Activated CD4-positive, alpha-beta memory T cell treated with anti-CD3 and anti-CD28 coated beads for 36 hours (primary cell): ENCODE measurements at regions not wholly inside any gene's neighbourhood (a gene's known extent, or its start where the extent isn't known, plus 50 kb on each side); places are given as distances from the start of the nearest gene placed in this dataset.
"Not testable (repeated sequence)": the region's sequence is repeated elsewhere in the genome, so short reads cannot be mapped to it uniquely, and the experiment has no call there.

ENCODE experiments used
- CTCF ChIA-PET: fragments of 350-600 bp; sonication (Branson Sonifier 250); formaldehyde crosslinking; loops from one replicate; lab custom pipeline; 2021; ENCODE audit warnings: antibody characterized with exemption, inconsistent platforms; lab: Charles Lee
- POLR2A ChIA-PET: fragments of 350-600 bp; sonication (Branson Sonifier 250); formaldehyde crosslinking; loops from one replicate; lab custom pipeline; 2021; ENCODE audit warnings: antibody characterized with exemption; lab: Charles Lee
- DNase-seq: peaks from one replicate; pipeline ENCODE4 v3.0.0-alpha.2; 2020
- H3K27ac Mint-ChIP-seq: one replicate; pipeline ENCODE4 v1.8.0; 2021; ENCODE audit warnings: mixed read lengths
- H3K27me3 Mint-ChIP-seq: one replicate; pipeline ENCODE4 v1.8.0; 2021; ENCODE audit warnings: mixed read lengths
- H3K36me3 Mint-ChIP-seq: one replicate; pipeline ENCODE4 v1.8.0; 2021; ENCODE audit warnings: mixed read lengths
- H3K4me1 Mint-ChIP-seq: one replicate; pipeline ENCODE4 v1.8.0; 2021; ENCODE audit warnings: low read depth, mixed read lengths
- H3K4me3 Mint-ChIP-seq: one replicate; pipeline ENCODE4 v1.8.0; 2021; ENCODE audit warnings: mild to moderate bottlenecking, mixed read lengths
- H3K9me3 Mint-ChIP-seq: one replicate; pipeline ENCODE4 v1.8.0; 2021; ENCODE audit warnings: mixed read lengths
- intact Hi-C: fragments of 100-400 bp; cut with micrococcal nuclease; formaldehyde crosslinking; loops from one replicate; pipeline ENCODE4 v1.15.1; 2023

DNA sequence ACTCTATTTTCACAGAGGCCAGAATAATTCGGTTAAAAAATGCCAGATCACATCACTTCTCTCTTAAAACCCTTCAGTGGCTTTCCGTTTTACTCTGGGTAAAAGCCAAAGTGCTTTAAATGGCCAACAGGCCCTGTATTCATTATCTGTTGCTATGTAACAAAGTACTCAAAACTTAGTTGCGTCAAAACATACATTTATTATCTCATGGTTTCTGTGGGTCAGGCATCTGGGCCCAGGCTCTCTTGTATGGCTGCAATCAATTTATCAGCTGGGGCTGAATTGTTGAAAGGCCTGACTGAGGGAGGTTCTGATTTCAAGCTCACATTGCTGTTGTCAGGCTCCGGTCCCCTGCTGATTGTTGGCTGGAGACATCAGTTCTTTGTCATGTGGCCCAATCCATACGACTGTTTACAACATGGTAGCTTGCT is 72.7 kb upstream of the H2AZ1 start:
- Mint-ChIP-seq H3K36me3 (no peaks in the 10 kb centered on the region), H3K4me3 (no peak overlapping the region), H3K9me3 (no peaks in the 10 kb centered on the region), H3K4me1 (peaks cover 7% of the 10 kb centered on the region), H3K27ac (no peak overlapping the region), H3K27me3 (peaks cover 16% of the 10 kb centered on the region)
- ChIA-PET CTCF (no interaction called here), POLR2A (no interaction called here)
- DNase-seq, result no peak
- intact Hi-C loops, result no loop called here

GRCh38 chr4:100019821-100020220 is 69.7 kb upstream of the H2AZ1 start:
- Mint-ChIP-seq H3K4me1 (peaks cover 10% of the 10 kb centered on the region), H3K9me3 (no peaks in the 10 kb centered on the region), H3K27me3 (peaks cover 12% of the 10 kb centered on the region), H3K27ac (no peak overlapping the region), H3K36me3 (no peaks in the 10 kb centered on the region), H3K4me3 (no peak overlapping the region)
- ChIA-PET CTCF (no interaction called here), POLR2A (no interaction called here)
- DNase-seq, result no peak
- intact Hi-C loops, result loop anchor here (5.0 kb wide), 1 partner anchor 72 kb away; no protein-coding TSS in a partner anchor

GRCh38 chr4:100017637-100018310 is 67.7 kb upstream of the H2AZ1 start:
- ChIA-PET CTCF (interaction anchor here (1.6 kb wide), 1 partner anchor 65 kb away, joined by 3 read pairs; no protein-coding TSS in a partner anchor), POLR2A (no interaction called here)
- peaks cover 10% of the 10 kb centered on the region for H3K4me1 Mint-ChIP-seq
- DNase-seq, result no peak
- no peak overlapping the region for H3K4me3 Mint-ChIP-seq
- intact Hi-C loops, result loop anchor here (5.0 kb wide), 1 partner anchor 75 kb away; no protein-coding TSS in a partner anchor
- no peaks in the 10 kb centered on the region for H3K36me3 Mint-ChIP-seq
- no peaks in the 10 kb centered on the region for H3K9me3 Mint-ChIP-seq
- no peak overlapping the region for H3K27ac Mint-ChIP-seq
- peaks cover 8% of the 10 kb centered on the region for H3K27me3 Mint-ChIP-seq

GRCh38 chr4:100016191-100016590 is 66.1 kb upstream of the H2AZ1 start:
- POLR2A ChIA-PET, result no interaction called here
- DNase-seq, result no peak
- H3K27ac Mint-ChIP-seq, result no peak overlapping the region
- CTCF ChIA-PET, result no interaction called here
- H3K9me3 Mint-ChIP-seq, result no peaks in the 10 kb centered on the region
- no peak overlapping the region for H3K4me3 Mint-ChIP-seq
- no peaks in the 10 kb centered on the region for H3K36me3 Mint-ChIP-seq
- peaks cover 3% of the 10 kb centered on the region for H3K27me3 Mint-ChIP-seq
- peaks cover 10% of the 10 kb centered on the region for H3K4me1 Mint-ChIP-seq
- intact Hi-C loops, result loop anchor here (5.0 kb wide), 1 partner anchor 76 kb away; no protein-coding TSS in a partner anchor

- Mint-ChIP-seq H3K4me1 (peaks cover 10% of the 10 kb centered on the region), H3K4me3 (no peak overlapping the region), H3K27ac (no peak overlapping the region), H3K36me3 (no peaks in the 10 kb centered on the region), H3K27me3 (no peaks in the 10 kb centered on the region), H3K9me3 (no peaks in the 10 kb centered on the region)
- ChIA-PET POLR2A (no interaction called here), CTCF (no interaction called here)
- intact Hi-C loops, result loop anchor here (5.0 kb wide), 1 partner anchor 78 kb away; no protein-coding TSS in a partner anchor
- no peak for DNase-seq
Observed at GRCh38 chr4:100014616-100015015, 64.5 kb upstream of the H2AZ1 start.

DNA sequence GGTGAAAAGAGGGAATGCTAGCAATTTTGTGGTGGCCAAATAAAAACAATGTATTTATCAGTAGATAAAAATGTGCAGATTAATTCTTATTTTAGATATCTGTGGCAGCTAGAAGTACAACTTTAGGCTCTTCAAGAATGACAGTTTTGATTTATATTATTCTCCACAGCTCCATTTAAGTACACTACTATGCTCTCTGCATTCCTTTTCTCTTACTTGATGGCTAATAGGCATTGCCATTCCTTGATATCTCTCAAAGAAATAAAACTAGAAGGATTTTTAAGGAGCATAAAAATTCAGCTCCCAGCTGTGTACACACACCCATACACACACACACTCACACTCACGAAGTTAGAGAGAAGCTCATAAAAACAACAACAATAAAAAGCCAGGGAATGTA is 59.4 kb upstream of the H2AZ1 start:
- intact Hi-C loops, result no loop called here
- H3K27ac Mint-ChIP-seq, result no peak overlapping the region
- ChIA-PET POLR2A (no interaction called here), CTCF (no interaction called here)
- H3K4me1 Mint-ChIP-seq, result no peaks in the 10 kb centered on the region
- DNase-seq, result no peak
- no peaks in the 10 kb centered on the region for H3K36me3 Mint-ChIP-seq
- H3K27me3 Mint-ChIP-seq, result no peaks in the 10 kb centered on the region
- no peak overlapping the region for H3K4me3 Mint-ChIP-seq
- H3K9me3 Mint-ChIP-seq, result no peaks in the 10 kb centered on the region

DNA sequence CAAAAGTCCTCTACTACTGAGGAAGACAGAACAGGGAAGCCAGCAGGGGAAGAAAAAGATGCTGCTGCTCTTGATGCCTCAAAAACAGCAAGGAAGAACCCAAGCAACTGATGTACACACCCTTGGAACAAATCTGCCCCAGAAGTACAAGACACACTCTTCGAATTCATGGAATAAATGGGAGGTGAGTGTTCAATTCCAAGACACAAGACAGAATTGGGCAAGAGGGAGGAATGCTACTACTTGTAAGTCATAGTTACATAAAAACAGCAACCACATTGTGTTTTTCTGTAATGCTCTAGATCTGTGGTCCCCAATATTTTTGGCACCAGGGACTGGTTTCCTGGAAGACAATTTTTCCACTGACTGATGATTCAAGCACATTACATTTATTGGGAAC is 58.0 kb upstream of the H2AZ1 start:
- no peak overlapping the region for H3K4me3 Mint-ChIP-seq
- intact Hi-C loops, result no loop called here
- DNase-seq, result no peak
- H3K36me3 Mint-ChIP-seq, result no peaks in the 10 kb centered on the region
- H3K4me1 Mint-ChIP-seq, result no peaks in the 10 kb centered on the region
- CTCF ChIA-PET, result interaction anchor here (1.3 kb wide), 1 partner anchor 86 kb away, joined by 3 read pairs; no protein-coding TSS in a partner anchor
- POLR2A ChIA-PET, result no interaction called here
- H3K9me3 Mint-ChIP-seq, result no peaks in the 10 kb centered on the region
- H3K27me3 Mint-ChIP-seq, result no peaks in the 10 kb centered on the region
- H3K27ac Mint-ChIP-seq, result no peak overlapping the region

DNA sequence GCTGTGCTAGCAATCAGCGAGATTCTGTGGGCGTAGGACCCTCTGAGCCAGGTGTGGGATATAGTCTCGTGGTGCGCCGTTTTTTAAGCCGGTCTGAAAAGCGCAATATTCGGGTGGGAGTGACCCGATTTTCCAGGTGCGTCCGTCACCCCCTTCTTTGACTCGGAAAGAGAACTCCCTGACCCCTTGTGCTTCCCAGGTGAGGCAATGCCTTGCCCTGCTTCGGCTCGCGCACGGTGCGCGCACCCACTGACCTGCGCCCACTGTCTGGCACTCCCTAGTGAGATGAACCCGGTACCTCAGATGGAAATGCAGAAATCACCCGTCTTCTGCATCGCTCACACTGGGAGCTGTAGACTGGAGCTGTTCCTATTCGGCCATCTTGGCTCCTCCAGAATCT is 56.1 kb upstream of the H2AZ1 start:
- intact Hi-C loops, H3K9me3 Mint-ChIP-seq, CTCF ChIA-PET, DNase-seq, H3K27ac Mint-ChIP-seq, H3K27me3 Mint-ChIP-seq, H3K4me3 Mint-ChIP-seq, H3K36me3 Mint-ChIP-seq, POLR2A ChIA-PET, H3K4me1 Mint-ChIP-seq: not testable (repeated sequence)
